GM19324 (cell line): ENCODE measurements at regions not wholly inside any gene's neighbourhood (a gene's known extent, or its start where the extent isn't known, plus 50 kb on each side); places are given as distances from the start of the nearest gene placed in this dataset.
"Not testable (repeated sequence)": the region's sequence is repeated elsewhere in the genome, so short reads cannot be mapped to it uniquely, and the experiment has no call there.

Experiments used
- ATAC-seq: cut with Tn5 transposase; IDR thresholded peaks from one replicate; pipeline ENCODE4 v1.9.1; 2021; ENCODE audit warnings: mild to moderate bottlenecking, moderate library complexity; ENCODE audit not compliant: unreplicated experiment, low FRiP score

GRCh38 chr10:60525716-60526585 is 136.3 kb upstream of the ANK3 start:
- ATAC-seq = no peak

GRCh38 chr10:60524541-60524940 is 134.9 kb upstream of the ANK3 start:
- ATAC-seq = no peak

- not testable (repeated sequence) for ATAC-seq
These were observed 133.7 kb upstream of the ANK3 start for GRCh38 chr10:60523371-60523770.

- no peak for ATAC-seq
These were observed 132.9 kb upstream of the ANK3 start for GRCh38 chr10:60522617-60523016.

GRCh38 chr10:60521974-60522405 is 132.3 kb upstream of the ANK3 start:
- no peak for ATAC-seq

- ATAC-seq = no peak
These were observed 129.1 kb upstream of the ANK3 start for GRCh38 chr10:60518745-60519144.

- no peak for ATAC-seq
These were observed 128.1 kb upstream of the ANK3 start for GRCh38 chr10:60517805-60518204.

- ATAC-seq = no peak
These were observed 123.6 kb upstream of the ANK3 start for GRCh38 chr10:60513281-60513680.

- no peak for ATAC-seq
These were observed 122.0 kb upstream of the ANK3 start for GRCh38 chr10:60511477-60512229.

GRCh38 chr10:60508831-60509230 is 119.2 kb upstream of the ANK3 start:
- ATAC-seq = no peak

GRCh38 chr10:60508037-60508436 is 118.4 kb upstream of the ANK3 start:
- ATAC-seq = no peak

- ATAC-seq = no peak
These were observed 112.9 kb upstream of the ANK3 start for GRCh38 chr10:60502621-60503020.

- no peak for ATAC-seq
These were observed 109.3 kb upstream of the ANK3 start for GRCh38 chr10:60498985-60499384.

- ATAC-seq = no peak
These were observed 107.7 kb upstream of the ANK3 start for GRCh38 chr10:60497364-60497763.

- ATAC-seq = no peak
These were observed 106.5 kb upstream of the ANK3 start for GRCh38 chr10:60496181-60496580.

GRCh38 chr10:60495338-60496055 is 105.8 kb upstream of the ANK3 start:
- no peak for ATAC-seq

GRCh38 chr10:60494774-60495173 is 105.1 kb upstream of the ANK3 start:
- no peak for ATAC-seq

- ATAC-seq = no peak
These were observed 101.5 kb upstream of the ANK3 start for GRCh38 chr10:60491162-60491561.

- ATAC-seq = no peak
These were observed 100.3 kb upstream of the ANK3 start for GRCh38 chr10:60490013-60490412.

GRCh38 chr10:60488111-60488669 is 98.5 kb upstream of the ANK3 start:
- ATAC-seq = no peak

GRCh38 chr10:60487543-60487942 is 97.9 kb upstream of the ANK3 start:
- no peak for ATAC-seq
